Aorta (tissue), 5 donors: ENCODE measurements at regions not wholly inside any gene's neighbourhood (a gene's known extent, or its start where the extent isn't known, plus 50 kb on each side); places are given as distances from the start of the nearest gene placed in this dataset.
"Not testable (repeated sequence)": the region's sequence is repeated elsewhere in the genome, so short reads cannot be mapped to it uniquely, and the experiment has no call there.

ENCODE experiments used
- ATAC-seq: fragments of 200-7000 bp; cut with Tn5 transposase; one replicate; pipeline ENCODE4 v1.9.1; 2022; ENCODE audit warnings: moderate library complexity; ENCODE audit not compliant: low FRiP score
- DNase-seq, 2 donors: peaks; one replicate each; pipeline ENCODE4 v3.0.0-alpha.2; 2020
- H3K27ac ChIP-seq, 2 donors: one replicate each; pipeline ENCODE4 v1.5.1; 2013; ENCODE audit warnings: low read length in 2 of 2, mild to moderate bottlenecking in 2 of 2, moderate library complexity in 2 of 2, control low read depth in 1 of 2, inconsistent platforms in 1 of 2, low read depth in 1 of 2
- H3K27me3 ChIP-seq, 2 donors: one replicate each; pipeline ENCODE4 v1.6.1; 2013; ENCODE audit warnings: control low read depth in 1 of 2, low read length in 1 of 2, mild to moderate bottlenecking in 1 of 2, moderate library complexity in 1 of 2; ENCODE audit not compliant: insufficient read depth in 2 of 2, control insufficient read depth in 1 of 2
- H3K36me3 ChIP-seq, 2 donors: one replicate each; pipeline ENCODE4 v1.6.1; 2013; ENCODE audit warnings: control low read depth in 1 of 2, low read length in 1 of 2, mild to moderate bottlenecking in 1 of 2; ENCODE audit not compliant: insufficient read depth in 2 of 2, control insufficient read depth in 1 of 2
- H3K4me1 ChIP-seq, 2 donors: one replicate each; pipeline ENCODE4 v1.6.1; 2013; ENCODE audit warnings: low read length in 2 of 2, control low read depth in 1 of 2, mild to moderate bottlenecking in 1 of 2, moderate library complexity in 1 of 2; ENCODE audit not compliant: insufficient read depth in 2 of 2, control insufficient read depth in 1 of 2
- H3K4me3 ChIP-seq, 2 donors: one replicate each; pipeline ENCODE4 v1.5.1; 2013; ENCODE audit warnings: low read length in 2 of 2, control low read depth in 1 of 2, mild to moderate bottlenecking in 1 of 2
- H3K9me3 ChIP-seq: one replicate; pipeline ENCODE4 v1.6.1; 2013; ENCODE audit warnings: mild to moderate bottlenecking, low read length; ENCODE audit not compliant: control insufficient read depth
- WGBS, 2 donors: extraction: QIAGEN DNeasy Blood & Tissue Kit; methylation state at CpG; one replicate each; pipeline ENCODE4 v1.1.7; 2013; 5-methylcytosine and 5-hydroxymethylcytosine counted together
- intact Hi-C, 2 donors: fragments of 100-400 bp; cut with DNase I; formaldehyde crosslinking; loops; one replicate each; pipeline versions ENCODE4 v1.14.2 to v1.15.0; 2022
- donor health status: healthy with polysubstance abuse.
- donor health status: Bipolar disorder and iron deficiency.
- donor health status: DM: no; HTN: no; CAD: no.
- donor health status: DM: no; HTN: no; CAD: no.
- donor health status: DM: yes; HTN: yes; CAD: no.

GRCh38 chr3:178343433-178344038 lies 192.7 kb upstream of the KCNMB2 start:
- no peaks in the 10 kb centered on the region for H3K4me1 ChIP-seq
- H3K36me3 ChIP-seq, result no peaks in the 10 kb centered on the region
- H3K27me3 ChIP-seq, result no peaks in the 10 kb centered on the region
- H3K27ac ChIP-seq, result no peak overlapping the region
- 97 to 99% methylated on average over 5 of the region's 5 CpGs for WGBS, 2 donors
- intact Hi-C loops, result no loop called here
- H3K4me3 ChIP-seq, result no peak overlapping the region
- no peaks in the 10 kb centered on the region for H3K9me3 ChIP-seq
- ATAC-seq (no peak), DNase-seq (peak in 1 of 2 donors; percentile 38)

- H3K4me1 ChIP-seq, result no peaks in the 10 kb centered on the region
- ATAC-seq (no peak), DNase-seq (no peak)
- H3K9me3 ChIP-seq, result no peaks in the 10 kb centered on the region
- H3K27me3 ChIP-seq, result no peaks in the 10 kb centered on the region
- no peak overlapping the region for H3K4me3 ChIP-seq
- no peaks in the 10 kb centered on the region for H3K36me3 ChIP-seq
- no peak overlapping the region for H3K27ac ChIP-seq
- intact Hi-C loops, result no loop called here
- 96% methylated on average over 4 of the region's 4 CpGs for WGBS, 2 donors
Observed at GRCh38 chr3:178345944-178346343, 190.3 kb upstream of the KCNMB2 start.

GRCh38 chr3:178348561-178349217 lies 187.5 kb upstream of the KCNMB2 start:
- H3K27me3 ChIP-seq, H3K4me1 ChIP-seq, intact Hi-C loops, ATAC-seq, H3K9me3 ChIP-seq, H3K27ac ChIP-seq, H3K4me3 ChIP-seq, DNase-seq, H3K36me3 ChIP-seq: not testable (repeated sequence)
- 97% methylated on average over 11 of the region's 11 CpGs for WGBS, 2 donors

DNA sequence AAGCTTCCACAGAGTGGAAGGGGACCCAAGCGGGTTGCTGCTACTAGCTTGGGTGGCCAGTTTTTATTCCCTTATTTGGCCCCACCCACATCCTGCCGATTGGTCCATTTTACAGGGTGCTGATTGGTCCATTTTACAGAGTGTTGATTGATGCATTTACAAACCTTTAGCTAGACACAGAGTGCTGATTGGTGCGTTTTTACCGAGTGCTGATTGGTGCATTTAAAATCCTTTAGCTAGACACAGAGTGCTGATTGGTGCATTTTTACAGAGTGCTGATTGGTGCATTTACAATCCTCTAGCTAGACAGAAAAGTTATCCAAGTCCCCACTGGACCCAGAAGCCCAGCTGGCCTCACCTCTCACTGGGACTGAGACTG lies 187.0 kb upstream of the KCNMB2 start:
- H3K4me1 ChIP-seq, DNase-seq, intact Hi-C loops, H3K4me3 ChIP-seq, H3K36me3 ChIP-seq, H3K9me3 ChIP-seq, H3K27me3 ChIP-seq, H3K27ac ChIP-seq, ATAC-seq: not testable (repeated sequence)
- 98 to 100% methylated on average over 4 of the region's 4 CpGs for WGBS, 2 donors

DNA sequence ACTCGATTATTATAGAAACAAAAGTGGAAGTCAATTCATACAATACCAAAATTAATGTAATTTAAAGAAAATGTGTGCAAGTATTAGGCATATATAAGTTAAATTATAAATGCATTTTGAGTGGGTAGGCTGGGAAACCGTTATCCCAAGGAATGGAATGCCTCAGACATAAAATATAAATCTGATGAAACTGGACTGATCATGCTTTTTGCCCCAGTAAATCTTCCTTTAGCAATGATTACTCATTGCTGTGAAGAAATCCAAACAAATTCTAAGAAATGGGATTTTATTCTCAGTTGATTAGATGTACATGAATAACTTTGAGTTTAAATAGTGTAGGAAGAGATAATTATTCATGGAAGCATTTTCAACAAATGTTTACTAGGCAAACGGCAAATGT lies 185.5 kb upstream of the KCNMB2 start:
- no peaks in the 10 kb centered on the region for H3K9me3 ChIP-seq
- no peak overlapping the region for H3K27ac ChIP-seq
- ATAC-seq (no peak), DNase-seq (no peak)
- no peaks in the 10 kb centered on the region for H3K36me3 ChIP-seq
- no peak overlapping the region for H3K4me3 ChIP-seq
- intact Hi-C loops, result no loop called here
- no peaks in the 10 kb centered on the region for H3K4me1 ChIP-seq
- 39 to 60% methylated on average over 3 of the region's 3 CpGs for WGBS, 2 donors
- H3K27me3 ChIP-seq, result no peaks in the 10 kb centered on the region

DNA sequence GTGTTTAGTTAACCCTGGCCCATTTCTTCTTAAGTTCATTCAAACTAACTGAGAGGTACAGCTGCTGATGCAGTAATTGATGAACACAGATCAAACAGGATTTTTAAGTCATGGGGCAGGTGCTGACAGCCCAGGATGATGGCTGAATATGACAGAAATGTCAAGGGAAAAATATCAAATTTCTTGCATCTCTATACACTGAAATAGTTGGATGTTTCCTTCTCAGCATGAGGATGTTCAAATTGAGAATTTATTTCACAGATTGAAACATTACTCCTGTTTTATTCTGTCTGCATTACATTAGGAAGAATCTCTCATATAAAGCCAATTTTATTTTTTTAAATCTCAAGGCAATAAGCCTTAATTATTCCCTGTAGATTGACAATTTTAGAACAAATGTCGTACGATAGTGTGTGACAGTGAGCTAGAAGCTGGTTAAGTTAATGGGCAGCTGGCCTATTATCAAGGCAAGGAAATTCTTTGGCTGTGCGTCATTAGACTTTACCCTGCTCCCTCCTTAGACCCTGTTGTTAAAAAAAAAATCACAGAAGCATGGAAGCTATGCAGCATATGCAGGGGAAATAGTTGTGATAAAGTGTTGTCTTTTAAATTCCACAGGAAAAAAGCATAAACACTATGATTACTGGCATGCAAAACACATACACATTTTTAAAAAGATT lies 183.8 kb upstream of the KCNMB2 start:
- intact Hi-C loops, result no loop called here
- Histone ChIP-seq H3K9me3 (no peaks in the 10 kb centered on the region), H3K4me1 (no peaks in the 10 kb centered on the region), H3K27me3 (no peaks in the 10 kb centered on the region), H3K27ac (no peak overlapping the region), H3K36me3 (no peaks in the 10 kb centered on the region), H3K4me3 (no peak overlapping the region)
- ATAC-seq (peak; percentile 19), DNase-seq (no peak)
- 3% methylated on average over 3 of the region's 3 CpGs for WGBS, 2 donors

DNA sequence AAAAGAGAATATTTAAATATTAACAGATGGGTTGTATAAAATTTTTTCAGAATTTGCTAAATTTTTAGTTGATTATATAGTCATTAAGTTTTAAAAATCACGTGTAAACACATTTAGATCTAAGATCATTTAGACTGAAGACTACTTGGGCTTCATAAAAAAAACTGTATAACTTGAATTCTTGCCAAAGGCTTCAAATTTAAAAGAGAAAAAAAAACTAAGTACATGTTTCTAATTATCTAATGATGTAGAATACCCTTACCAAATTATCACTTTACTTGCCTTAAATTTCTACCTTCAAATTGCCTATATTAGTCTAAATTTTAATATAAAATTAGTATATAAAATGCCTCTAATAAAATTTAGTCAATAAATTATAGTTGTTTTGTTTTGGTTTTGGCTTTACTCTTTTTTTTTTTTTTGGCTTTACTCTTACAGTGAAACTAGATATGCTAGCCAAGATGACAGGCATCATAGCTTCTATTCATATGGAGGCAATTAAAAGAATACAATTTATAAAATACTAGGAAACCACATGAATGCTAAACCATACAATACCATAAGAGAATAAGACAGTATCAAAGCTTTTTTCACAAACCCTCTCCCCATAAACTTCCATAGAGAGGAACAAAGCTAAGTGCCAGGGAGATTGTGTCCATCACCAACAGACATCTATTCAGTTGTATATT lies 183.1 kb upstream of the KCNMB2 start:
- DNase-seq (no peak), ATAC-seq (no peak)
- intact Hi-C loops, result no loop called here
- Histone ChIP-seq H3K36me3 (no peaks in the 10 kb centered on the region), H3K9me3 (no peaks in the 10 kb centered on the region), H3K27me3 (no peaks in the 10 kb centered on the region), H3K4me1 (no peaks in the 10 kb centered on the region), H3K27ac (no peak overlapping the region), H3K4me3 (no peak overlapping the region)
- 27 to 32% methylated on average over 1 of the region's 1 CpG for WGBS, 2 donors

DNA sequence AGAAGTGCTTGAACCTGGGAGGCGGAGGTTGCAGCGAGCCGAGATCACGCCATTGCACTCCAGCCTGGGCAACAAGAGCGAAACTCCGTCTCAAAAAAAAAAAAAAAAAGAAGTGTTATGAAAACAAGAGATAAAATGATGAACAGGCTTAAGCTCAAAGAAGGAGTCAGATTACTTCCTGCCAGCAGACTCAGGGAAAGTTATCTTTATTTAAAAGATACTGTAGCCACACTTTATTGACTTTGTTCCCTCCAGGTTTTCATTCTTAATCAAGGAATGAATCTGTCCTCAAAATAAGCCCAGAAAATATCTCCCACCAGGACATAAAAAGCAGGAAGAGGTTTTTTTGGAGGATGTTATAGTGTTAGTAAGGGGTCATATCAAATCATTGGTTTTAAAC lies 176.5 kb upstream of the KCNMB2 start:
- no peak overlapping the region for H3K27ac ChIP-seq
- intact Hi-C loops, result no loop called here
- ATAC-seq, result no peak

More for the DNA sequence above, 176.5 kb upstream of the KCNMB2 start:
- DNase-seq, result no peak
- H3K4me1 ChIP-seq, result no peaks in the 10 kb centered on the region
- WGBS, 2 donors, result 28 to 42% methylated on average over 3 to 4 of the region's 6 CpGs
- H3K4me3 ChIP-seq, result no peak overlapping the region
- no peaks in the 10 kb centered on the region for H3K9me3 ChIP-seq
- H3K36me3 ChIP-seq, result no peaks in the 10 kb centered on the region
- H3K27me3 ChIP-seq, result no peaks in the 10 kb centered on the region
